Activated gamma-delta T cell treated with Interleukin-2 at 50 U/mL for 16 hours (primary cell): ENCODE measurements at regions not wholly inside any gene's neighbourhood (a gene's known extent, or its start where the extent isn't known, plus 50 kb on each side); places are given as distances from the start of the nearest gene placed in this dataset.
"Not testable (repeated sequence)": the region's sequence is repeated elsewhere in the genome, so short reads cannot be mapped to it uniquely, and the experiment has no call there.

Experiments used
- DNase-seq: peaks from one replicate; pipeline ENCODE4 v3.0.0-alpha.2; 2020

- DNase-seq = no peak
These were observed 56.8 kb upstream of the ZNF469 start for GRCh38 chr16:88325976-88326375.

- no peak for DNase-seq
These were observed 55.9 kb upstream of the ZNF469 start for GRCh38 chr16:88326611-88327485.

GRCh38 chr16:88327561-88328312 is 55.0 kb upstream of the ZNF469 start:
- no peak for DNase-seq

GRCh38 chr16:88328313-88328980 is 54.3 kb upstream of the ZNF469 start:
- DNase-seq = no peak

- no peak for DNase-seq
These were observed 52.7 kb upstream of the ZNF469 start for GRCh38 chr16:88329726-88330700.

- DNase-seq = no peak
These were observed 51.5 kb upstream of the ZNF469 start for GRCh38 chr16:88330971-88331890.

GRCh38 chr16:88331989-88332920 is 50.5 kb upstream of the ZNF469 start:
- DNase-seq = no peak

- not testable (repeated sequence) for DNase-seq
These were observed 49.6 kb upstream of the ZNF469 start for GRCh38 chr16:88332921-88333825.
